Neural crest cell (in vitro differentiated cells): ENCODE measurements at regions not wholly inside any gene's neighbourhood (a gene's known extent, or its start where the extent isn't known, plus 50 kb on each side); places are given as distances from the start of the nearest gene placed in this dataset.

Experiments used
- DNase-seq: peaks from one replicate; pipeline ENCODE4 v3.0.0; 2021; ENCODE audit warnings: low read depth, mixed read lengths, low spot score
- H3K27ac Mint-ChIP-seq: one replicate; pipeline ENCODE4 v1.8.0; 2021; ENCODE audit warnings: mild to moderate bottlenecking, mixed read lengths; ENCODE audit not compliant: unreplicated experiment
- H3K27me3 Mint-ChIP-seq: 2 replicates; pipeline ENCODE4 v1.8.0; 2021; ENCODE audit warnings: low read depth, mild to moderate bottlenecking, mixed read lengths
- H3K36me3 Mint-ChIP-seq: 2 replicates; pipeline ENCODE4 v1.8.0; 2021; ENCODE audit warnings: low read depth, mild to moderate bottlenecking, mixed read lengths
- H3K4me1 Mint-ChIP-seq: 2 replicates; pipeline ENCODE4 v1.8.0; 2021; ENCODE audit warnings: mixed read lengths
- H3K4me3 Mint-ChIP-seq: one replicate; pipeline ENCODE4 v1.8.0; 2021; ENCODE audit warnings: mild to moderate bottlenecking, mixed read lengths
- H3K9me3 Mint-ChIP-seq: 2 replicates; pipeline ENCODE4 v1.8.0; 2021; ENCODE audit warnings: mixed read lengths
- TF ChIP-seq, protein P1 (sequence below): fragments of 200-600 bp; sonication (generic); conservative IDR thresholded peaks from 2 replicates; pipeline ENCODE4 v1.5.0; 2021; ENCODE audit warnings: antibody characterized with exemption, mild to moderate bottlenecking

DNA sequence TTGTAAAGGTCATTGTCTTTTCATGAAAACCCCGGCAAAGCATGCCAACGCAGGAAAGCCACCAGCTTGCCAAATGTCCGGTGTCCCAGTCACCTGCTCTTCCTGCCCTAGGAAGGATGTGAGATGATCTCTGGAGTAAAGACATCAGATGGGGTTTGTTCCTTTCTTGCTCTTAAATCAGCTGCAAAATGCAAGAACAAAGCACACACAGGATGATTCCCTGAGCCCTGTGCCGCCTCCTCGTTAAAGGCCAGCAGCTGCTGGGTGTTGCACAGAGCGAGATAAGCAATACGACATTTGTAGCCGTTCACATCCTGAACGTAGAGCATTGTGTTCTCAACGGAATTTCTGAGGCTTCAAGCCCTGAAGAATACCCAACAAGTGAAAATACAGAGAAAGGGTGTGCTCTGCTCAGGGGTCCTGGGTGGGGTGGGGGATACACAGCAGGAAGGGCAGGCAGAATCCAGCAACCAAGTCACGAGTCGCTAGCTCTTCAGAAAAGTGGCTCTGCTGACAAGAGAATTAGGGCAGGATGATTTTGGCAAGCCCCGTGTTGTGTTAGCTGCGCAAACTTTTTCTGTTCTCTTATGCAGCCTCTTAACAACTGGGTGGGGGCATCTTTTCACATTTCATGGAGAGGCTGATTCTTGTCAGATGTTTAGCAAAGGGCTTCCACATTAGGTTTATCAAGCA is 229.2 kb upstream of the MAP3K1 start:
- TF ChIP-seq, protein P1, sequence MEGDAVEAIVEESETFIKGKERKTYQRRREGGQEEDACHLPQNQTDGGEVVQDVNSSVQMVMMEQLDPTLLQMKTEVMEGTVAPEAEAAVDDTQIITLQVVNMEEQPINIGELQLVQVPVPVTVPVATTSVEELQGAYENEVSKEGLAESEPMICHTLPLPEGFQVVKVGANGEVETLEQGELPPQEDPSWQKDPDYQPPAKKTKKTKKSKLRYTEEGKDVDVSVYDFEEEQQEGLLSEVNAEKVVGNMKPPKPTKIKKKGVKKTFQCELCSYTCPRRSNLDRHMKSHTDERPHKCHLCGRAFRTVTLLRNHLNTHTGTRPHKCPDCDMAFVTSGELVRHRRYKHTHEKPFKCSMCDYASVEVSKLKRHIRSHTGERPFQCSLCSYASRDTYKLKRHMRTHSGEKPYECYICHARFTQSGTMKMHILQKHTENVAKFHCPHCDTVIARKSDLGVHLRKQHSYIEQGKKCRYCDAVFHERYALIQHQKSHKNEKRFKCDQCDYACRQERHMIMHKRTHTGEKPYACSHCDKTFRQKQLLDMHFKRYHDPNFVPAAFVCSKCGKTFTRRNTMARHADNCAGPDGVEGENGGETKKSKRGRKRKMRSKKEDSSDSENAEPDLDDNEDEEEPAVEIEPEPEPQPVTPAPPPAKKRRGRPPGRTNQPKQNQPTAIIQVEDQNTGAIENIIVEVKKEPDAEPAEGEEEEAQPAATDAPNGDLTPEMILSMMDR: no peak
- Mint-ChIP-seq H3K9me3 (peaks cover 8% of the 10 kb centered on the region), H3K4me3 (peak overlapping the region; percentile 17), H3K27me3 (peaks cover 2% of the 10 kb centered on the region), H3K27ac (peak overlapping the region; percentile 38), H3K36me3 (no peaks in the 10 kb centered on the region), H3K4me1 (peaks cover 14% of the 10 kb centered on the region)
- DNase-seq: no peak

DNA sequence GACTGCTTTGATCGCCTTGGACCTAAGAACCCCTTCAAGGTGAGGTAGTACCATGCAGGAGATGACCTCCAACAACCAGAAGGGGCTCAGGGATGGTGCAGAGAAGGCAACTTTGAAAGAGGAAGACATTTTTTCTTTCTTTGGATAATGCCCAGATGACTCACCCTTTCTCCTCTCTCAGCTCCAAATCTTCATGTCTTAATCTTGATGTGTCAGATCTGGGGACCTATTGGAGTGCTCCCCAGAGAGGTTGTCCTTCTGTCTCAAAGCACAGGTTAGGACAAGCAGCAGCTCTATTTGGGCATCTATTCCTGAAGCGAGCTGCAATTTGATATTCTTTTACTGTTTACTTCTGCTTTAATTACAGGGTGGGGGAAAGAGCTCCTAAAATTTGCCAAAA is 229.9 kb upstream of the MAP3K1 start:
- DNase-seq: no peak
- H3K4me3 Mint-ChIP-seq: no peak overlapping the region
- H3K27me3 Mint-ChIP-seq: peaks cover 2% of the 10 kb centered on the region
- TF ChIP-seq, protein P1: no peak
- peaks cover 8% of the 10 kb centered on the region for H3K9me3 Mint-ChIP-seq
- peaks cover 14% of the 10 kb centered on the region for H3K4me1 Mint-ChIP-seq
- H3K36me3 Mint-ChIP-seq: no peaks in the 10 kb centered on the region
- no peak overlapping the region for H3K27ac Mint-ChIP-seq

DNA sequence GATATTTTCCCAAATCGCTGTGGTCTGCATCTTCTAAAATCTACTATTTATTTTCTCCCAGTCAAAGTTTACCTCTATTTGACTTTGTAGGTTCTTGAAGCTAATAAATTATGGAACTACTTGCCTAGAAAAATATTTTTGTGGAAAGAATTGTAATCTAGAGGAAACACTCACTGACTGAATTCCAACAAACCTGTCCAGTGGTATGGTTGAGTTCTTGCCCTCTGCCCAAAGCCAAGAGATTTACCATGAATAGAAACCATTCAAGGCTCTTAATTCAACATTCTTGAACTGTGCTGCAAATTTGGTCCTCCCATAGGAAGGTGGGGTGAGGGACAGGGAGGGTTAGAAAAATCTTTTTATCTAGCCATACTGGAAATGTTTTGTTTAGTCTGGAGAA is 233.9 kb upstream of the MAP3K1 start:
- Mint-ChIP-seq H3K4me3 (no peak overlapping the region), H3K27ac (no peak overlapping the region), H3K4me1 (peaks cover 14% of the 10 kb centered on the region), H3K36me3 (no peaks in the 10 kb centered on the region), H3K9me3 (peaks cover 8% of the 10 kb centered on the region), H3K27me3 (no peaks in the 10 kb centered on the region)
- no peak for DNase-seq
- TF ChIP-seq, protein P1: no peak

DNA sequence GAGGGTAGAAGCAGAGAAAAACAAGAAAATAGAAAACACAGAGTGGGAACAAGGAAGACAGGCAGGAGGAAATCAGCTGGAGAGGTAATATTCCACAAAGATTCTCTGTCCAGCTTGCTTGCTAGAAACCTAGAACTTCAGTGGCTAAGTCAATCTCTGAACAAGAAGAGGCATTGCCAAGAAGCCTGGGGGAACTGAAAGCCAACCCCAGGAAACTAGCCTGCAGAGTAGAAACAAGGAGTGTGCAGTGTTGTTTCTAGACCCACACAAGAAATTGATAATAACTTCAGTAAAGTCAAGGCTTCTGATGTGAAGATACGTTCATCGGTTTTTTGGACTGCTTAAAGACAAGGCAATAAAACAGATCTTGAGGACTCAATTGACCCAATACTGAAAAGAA is 234.5 kb upstream of the MAP3K1 start:
- Mint-ChIP-seq H3K4me1 (peaks cover 8% of the 10 kb centered on the region), H3K27ac (no peak overlapping the region), H3K4me3 (no peak overlapping the region), H3K27me3 (no peaks in the 10 kb centered on the region), H3K9me3 (peaks cover 6% of the 10 kb centered on the region), H3K36me3 (no peaks in the 10 kb centered on the region)
- TF ChIP-seq, protein P1: no peak
- DNase-seq: no peak

DNA sequence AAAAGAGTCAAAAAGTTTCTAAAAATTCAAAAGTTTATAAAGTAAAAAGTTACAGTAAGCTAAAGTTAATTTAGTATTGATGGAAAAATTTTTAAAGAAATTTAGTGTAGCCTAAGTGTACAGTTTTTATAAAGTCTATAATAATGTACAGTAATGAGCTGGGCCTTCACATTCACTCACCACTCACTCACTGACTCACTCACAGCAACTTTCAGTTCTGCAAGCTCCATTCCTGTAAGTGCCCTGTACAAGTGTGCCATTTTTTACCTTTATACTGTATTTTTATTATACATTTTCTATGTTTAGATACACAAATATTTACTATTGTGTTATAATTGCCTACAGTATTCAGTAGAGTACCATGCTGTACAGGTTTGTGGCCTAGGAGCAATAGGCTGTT is 239.5 kb upstream of the MAP3K1 start:
- H3K36me3 Mint-ChIP-seq: no peaks in the 10 kb centered on the region
- no peaks in the 10 kb centered on the region for H3K9me3 Mint-ChIP-seq
- DNase-seq: no peak
- TF ChIP-seq, protein P1: no peak
- H3K27me3 Mint-ChIP-seq: no peaks in the 10 kb centered on the region
- H3K4me3 Mint-ChIP-seq: no peak overlapping the region
- H3K4me1 Mint-ChIP-seq: no peaks in the 10 kb centered on the region
- H3K27ac Mint-ChIP-seq: no peak overlapping the region
